CD4-positive, alpha-beta T cell treated with Interleukin-17A for 1 hour (primary cell): ENCODE measurements at regions not wholly inside any gene's neighbourhood (a gene's known extent, or its start where the extent isn't known, plus 50 kb on each side); places are given as distances from the start of the nearest gene placed in this dataset.
"Not testable (repeated sequence)": the region's sequence is repeated elsewhere in the genome, so short reads cannot be mapped to it uniquely, and the experiment has no call there.

Experiments
- DNase-seq: peaks from one replicate; pipeline ENCODE4 v3.0.0-alpha.2; 2020

DNA sequence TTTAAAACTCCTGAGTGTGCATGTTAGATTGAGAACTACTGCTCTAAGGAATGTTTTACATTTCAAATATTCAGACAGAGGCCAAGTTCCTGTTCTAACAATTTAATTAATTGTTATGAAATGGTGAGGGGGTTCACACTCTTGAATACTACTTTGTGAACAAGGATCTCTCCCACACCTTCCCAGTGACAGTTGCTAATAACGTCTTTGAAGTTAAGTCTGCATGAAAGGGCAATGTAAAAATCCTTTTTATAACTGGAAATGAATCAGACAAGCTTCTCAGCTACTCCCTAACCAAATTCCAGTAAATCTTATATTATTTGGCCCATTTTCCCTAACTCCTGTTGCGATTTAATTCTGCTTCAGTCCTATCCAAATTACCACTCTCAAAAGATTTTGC lies 828.5 kb upstream of the ADAMTS5 start:
- no peak for DNase-seq

DNA sequence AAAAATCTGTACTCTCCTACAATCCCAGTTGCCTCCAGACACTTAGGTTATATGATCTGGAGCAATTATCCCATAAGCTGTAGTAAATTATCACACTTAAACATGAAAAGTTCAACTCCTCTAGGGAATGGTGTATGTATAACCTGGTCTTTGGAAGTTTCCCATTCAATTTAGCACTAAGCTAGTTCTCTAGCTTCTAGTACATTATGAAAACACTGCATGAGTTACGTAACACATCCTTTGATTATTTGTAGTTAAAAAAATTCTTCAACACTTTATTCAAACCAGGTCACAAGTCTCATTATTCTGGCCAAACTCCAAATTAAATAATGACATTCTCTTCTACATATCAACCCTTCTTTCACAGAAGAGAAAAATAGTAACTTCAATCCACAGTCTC lies 827.0 kb upstream of the ADAMTS5 start:
- no peak for DNase-seq

DNA sequence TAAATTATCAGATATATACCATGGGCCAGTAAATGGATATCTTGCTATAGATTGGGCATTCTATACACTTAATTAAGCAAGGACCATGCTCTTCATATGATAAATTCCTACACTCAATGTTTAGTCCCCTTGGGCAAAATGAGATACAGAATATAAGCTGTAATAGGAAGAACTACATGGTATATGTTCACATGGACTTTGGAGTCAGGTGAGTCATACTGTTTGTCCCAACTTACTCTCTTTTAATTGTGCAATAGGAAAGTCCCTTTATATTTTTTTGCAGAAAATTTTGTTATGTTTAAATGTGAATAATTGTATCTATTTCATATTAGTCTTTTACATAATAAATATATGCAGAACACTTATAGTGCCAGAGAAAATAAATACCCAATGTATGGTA lies 820.2 kb upstream of the ADAMTS5 start:
- no peak for DNase-seq

DNA sequence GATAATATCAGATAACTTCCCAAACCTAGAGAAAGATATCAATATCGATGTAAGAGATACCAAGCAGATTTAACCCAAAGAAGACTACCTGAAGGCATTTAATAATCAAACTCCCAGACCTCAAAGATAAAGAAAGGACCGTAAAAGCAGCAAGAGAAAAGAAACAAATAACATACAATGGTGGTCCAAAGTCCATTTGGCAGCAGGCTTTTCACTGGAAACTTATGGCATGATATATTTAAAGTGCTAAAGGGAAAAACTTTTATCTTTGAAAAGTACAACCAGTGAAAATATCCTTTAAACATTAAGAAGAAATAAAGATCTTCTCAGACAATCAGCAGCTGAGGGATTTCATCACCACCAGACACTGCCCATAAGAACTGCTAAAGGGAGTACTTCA lies 812.7 kb upstream of the ADAMTS5 start:
- DNase-seq = no peak

DNA sequence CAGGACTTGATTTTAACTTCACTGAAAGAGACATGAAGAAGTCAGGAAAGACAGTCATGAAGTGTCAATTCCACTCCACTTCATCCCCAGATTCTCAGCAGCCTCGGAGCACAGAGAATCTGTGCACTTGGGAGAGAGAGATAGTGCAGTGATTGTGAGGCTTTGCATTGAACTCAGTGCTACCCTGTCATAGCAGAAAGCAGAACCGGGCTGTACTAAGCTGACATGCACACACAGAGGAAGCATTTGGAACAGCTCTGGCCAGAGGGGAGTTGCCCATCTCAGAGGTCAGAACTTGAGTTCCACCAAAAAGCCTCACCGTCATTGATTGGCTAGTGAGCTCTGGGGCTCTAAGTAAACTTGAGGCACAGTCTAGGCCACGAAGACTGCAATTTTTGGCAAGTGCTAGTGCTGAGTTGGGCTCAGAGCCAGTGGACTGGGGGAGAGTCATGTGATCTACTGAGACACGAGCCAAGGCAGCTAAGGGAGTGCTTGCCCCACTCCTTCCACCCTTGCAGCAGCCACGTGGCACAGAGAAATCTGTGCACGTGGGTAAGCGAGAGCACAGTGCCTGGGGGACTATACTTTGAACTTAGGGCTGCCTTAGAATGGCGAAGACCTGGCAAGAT lies 810.2 kb upstream of the ADAMTS5 start:
- DNase-seq = no peak

DNA sequence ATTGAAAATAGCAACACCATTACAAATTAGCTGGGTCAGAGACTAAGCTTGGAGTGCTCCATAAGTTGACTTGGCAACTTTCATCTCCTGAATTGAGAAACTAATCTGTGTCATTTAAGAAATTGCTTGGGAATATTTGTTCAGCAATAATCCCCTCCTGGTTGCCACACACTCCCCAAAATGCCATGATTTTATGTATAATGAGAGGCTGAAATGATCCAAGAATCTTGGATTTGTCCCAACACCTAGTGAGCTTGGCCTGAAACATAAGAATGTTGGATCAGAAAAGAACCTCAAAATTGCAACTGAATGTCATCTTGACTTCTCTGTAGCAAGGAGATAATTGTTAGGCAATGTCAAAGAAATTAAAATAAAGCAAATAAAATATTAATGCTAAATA lies 805.9 kb upstream of the ADAMTS5 start:
- DNase-seq = no peak

DNA sequence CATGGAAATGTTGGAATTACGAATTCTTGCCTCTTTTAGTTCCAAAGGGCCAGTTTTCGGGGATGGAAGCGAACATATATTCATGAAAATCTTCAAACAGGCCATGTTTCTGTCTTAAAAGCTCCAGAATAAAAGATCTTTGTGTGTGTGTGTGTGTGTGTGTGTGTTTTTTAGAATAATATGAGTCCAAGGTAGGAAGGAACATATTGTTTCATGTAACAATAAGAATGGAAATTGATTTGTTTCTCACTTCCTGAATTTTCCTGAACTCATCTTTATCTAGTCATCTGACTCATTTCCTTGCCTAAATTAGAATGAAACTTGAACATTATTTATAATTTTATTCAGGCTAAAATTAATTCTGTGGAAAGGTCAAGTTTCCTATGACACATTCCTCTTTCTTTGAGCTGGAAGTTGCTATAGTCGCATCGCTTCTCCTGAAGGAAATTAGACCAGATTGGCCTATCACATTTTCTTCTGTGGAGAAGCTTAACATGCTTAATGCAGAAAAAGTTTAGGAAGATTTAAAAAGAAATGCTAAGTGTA lies 805.1 kb upstream of the ADAMTS5 start:
- no peak for DNase-seq

DNA sequence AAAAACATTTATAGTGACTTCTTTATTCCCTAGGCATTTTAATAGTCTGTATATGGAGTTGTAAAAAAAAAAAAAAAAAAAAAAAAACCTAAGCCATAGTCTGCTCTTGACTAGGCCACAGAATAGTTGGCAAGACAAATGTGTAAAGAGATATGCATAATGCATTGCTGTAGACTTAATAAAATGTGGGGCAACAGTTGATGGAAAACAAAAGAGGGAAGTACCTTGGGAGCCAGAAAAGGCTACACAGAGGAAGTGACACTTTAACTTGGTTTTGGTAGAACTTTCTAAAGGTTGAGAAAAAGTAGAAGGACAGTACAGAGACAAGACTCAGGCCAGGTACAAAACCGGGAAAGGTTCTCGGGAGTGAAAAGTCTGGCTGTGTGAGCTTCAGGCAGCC lies 802.9 kb upstream of the ADAMTS5 start:
- DNase-seq = no peak

DNA sequence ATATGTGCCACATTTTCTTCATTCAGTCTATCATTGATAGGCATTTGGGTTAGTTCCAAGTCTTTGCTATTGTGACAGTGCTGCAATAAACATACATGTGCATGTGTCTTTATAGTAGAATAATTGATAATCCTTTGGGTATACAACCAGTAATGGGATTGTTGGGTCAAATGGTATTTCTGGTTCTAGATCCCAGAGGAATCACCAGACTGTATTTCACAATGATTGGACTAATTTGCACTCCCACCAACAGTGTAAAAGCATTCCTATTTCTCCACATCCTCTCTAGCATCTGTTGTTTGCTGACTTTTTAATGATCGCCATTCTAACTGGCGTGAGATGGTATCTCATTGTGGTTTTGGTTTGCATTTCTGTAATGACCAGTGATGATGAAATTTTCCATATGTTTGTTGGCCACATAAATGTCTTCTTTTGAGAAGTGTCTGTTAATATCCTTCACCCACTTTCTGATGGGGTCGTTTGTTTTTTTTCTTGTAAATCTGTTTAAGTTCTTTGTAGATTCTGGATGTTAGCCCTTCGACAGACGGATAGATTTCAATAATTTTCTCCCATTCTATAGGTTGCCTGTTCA lies 801.3 kb upstream of the ADAMTS5 start:
- not testable (repeated sequence) for DNase-seq

DNA sequence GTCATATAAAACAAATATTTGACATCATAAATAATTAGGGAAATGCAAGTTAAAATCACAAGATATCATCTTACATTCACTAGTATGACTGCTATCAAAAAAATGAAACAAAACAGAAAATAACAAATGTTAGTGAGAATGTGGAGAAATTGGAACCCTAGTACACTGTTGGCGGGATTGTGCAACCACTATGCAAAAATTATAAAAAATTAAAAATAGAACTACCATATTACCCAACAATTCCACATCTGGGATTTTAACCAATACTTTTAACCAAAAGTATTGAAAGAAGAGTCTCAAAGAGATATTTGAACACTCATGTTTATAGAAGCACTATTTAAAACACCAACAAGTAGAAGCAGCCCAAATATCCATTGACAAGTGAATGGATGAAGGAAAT lies 797.2 kb upstream of the ADAMTS5 start:
- no peak for DNase-seq

DNA sequence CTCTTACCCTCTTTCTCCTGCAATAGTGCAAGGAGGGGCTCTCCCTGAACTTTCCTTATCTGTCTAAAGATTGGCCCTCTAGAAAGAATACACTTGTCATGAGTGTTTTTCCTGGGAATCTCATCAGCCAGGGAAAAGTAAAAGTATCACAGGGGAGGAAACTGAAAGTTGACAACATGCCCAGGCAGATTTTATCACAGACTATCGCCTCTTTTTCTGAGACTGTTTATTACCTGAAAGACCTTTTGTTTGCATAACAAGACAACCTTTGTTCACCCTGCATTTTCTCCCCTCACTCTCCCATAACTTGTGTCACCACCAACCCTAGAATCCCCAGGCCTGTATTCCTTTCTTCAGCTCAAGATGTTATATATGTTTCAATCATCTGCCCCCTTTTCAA lies 794.7 kb upstream of the ADAMTS5 start:
- DNase-seq = no peak

DNA sequence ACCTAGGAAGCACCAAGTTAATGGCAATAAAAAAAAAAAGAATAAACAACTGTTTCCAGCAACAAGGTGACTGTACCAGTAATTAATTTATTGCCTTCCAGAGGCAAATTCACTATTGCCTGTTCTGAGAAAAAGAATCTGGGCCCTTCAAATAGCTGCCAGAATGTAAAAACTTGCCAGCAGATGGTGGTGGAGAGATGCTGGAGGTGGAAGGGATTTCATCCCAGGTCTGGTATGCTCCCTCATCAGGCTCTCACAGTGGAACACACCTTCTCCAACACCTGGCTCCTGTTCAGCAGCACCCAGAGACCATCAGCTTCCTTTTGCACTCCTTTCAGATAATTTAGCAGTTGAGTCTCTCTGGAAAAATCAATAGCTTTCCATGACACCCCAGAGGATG lies 792.9 kb upstream of the ADAMTS5 start:
- DNase-seq = no peak

DNA sequence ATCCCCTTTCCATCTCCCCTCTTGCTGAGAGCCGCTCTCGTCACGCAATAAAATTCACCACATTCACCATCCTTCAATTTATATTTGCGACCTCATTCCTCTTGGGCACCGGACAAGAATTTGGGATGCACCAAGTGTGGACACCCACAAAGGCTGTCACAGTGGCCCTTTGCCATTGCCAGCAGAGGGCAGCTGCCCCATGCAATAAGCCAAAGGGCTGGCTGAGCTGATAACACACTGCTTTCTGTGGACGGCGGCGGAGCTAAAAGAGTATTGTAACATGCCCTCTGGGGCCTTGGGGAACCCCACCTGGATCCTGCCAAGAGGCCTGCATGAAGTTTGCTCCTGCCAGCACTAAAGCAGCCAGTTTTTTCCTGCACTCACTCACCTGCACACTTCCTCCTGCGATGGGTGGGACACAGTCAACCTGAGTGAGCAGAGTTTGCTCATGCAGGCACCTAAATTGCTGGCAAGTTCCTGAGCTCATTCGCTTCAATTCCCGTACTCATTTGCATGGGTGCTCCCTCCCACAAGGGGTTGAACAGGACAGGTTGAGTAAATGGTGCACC lies 792.3 kb upstream of the ADAMTS5 start:
- DNase-seq = no peak

DNA sequence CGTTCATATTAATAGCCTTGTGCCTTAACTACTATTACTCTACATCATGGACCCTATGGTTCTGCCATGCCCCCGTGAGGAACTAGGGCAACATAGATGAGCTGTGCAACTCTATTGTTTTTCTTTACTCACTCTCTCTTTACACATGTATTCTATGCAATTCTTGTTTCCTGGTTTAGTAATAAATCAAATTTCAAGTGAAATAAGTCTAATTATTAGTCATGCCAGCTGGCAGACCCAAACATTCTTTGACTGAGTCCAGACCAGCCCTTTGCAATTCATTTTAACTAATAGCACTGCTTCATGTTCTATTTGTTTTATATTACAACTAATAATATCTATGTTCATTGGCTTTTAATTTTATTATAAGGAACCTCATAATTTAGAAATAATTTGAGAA lies 789.3 kb upstream of the ADAMTS5 start:
- no peak for DNase-seq

DNA sequence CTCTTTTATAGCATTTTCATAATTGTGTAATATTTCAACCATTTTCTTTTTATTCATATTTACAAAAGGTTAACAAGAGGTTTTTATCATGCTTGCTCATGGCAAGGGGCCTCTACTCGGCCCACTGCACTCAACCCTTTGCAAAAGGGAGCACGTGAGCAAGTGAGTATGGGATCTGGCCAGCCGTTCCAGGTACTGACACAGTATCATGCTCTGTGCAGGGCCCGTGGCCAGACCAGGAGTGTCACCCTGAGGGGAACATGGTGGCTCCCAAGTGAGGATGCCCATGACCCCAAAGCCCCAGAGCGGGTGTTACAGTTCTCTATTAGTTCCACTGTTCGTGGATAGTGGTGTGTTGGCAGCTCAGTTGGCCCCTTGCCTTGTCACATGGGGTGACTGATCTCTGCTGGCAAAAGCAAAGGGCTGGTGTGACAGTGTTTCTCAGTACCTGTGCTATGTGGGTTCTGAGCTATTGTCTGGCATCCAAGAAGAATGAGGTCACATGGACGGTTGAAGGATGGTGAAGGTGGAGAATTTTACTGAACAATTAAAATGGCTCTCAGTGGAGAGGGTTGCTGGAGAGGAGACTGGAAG lies 777.2 kb upstream of the ADAMTS5 start:
- DNase-seq = no peak

DNA sequence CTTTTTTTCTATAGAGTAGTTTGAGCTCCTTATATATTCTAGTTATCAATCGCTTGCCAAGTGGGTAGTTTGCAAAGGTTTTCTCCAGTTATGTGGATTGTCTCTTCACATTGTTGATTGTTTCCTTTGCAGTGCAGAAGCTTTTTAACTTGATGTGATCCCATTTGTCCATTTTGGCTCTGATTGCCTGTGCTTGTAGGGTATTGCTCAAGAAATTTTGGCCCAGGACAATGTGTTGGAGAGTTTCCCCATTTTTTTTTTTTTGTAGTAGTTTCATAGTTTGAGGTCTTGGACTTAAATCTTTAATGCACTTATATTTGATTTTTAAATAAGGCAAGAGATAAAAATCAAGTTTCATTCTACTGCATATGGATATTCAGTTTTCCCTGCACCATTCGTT lies 774.8 kb upstream of the ADAMTS5 start:
- no peak for DNase-seq

DNA sequence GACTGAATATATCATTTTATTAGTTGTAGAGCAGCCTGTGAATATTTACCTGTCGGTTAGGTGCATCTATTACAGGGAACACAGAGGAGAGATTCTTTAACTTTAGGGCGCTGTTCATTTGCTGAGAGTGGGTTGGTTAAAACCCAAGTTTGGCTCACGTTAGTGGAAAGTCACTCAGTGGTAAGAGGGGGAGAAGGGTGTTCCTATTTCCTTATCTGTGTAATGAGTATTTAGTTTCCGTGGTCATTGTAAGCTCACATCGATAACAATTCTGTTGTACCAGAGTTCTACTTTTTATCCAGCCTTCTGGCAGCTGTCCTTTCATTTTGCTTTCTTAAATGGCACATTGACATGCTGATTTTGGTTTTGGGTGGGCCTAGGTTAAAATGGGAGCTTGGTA lies 773.2 kb upstream of the ADAMTS5 start:
- DNase-seq = no peak

DNA sequence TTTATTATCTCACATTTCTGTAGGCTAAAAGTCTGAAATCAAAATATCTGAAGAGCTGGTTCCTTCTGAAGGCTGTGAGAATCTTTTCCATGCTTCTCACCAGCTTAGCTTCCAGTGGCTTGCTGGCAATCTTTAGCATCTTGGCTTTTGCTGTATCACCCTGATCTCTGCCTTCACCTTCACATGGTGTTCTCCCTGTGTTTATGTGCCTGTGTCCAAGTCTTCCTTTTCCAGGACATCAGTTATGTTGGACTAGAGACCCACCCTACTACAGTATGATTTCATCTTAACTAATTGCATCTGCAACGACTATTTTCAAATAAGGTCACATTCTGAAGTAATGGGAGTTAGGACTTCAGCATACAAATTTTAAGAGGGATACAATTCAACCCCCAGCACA lies 772.3 kb upstream of the ADAMTS5 start:
- DNase-seq = no peak

DNA sequence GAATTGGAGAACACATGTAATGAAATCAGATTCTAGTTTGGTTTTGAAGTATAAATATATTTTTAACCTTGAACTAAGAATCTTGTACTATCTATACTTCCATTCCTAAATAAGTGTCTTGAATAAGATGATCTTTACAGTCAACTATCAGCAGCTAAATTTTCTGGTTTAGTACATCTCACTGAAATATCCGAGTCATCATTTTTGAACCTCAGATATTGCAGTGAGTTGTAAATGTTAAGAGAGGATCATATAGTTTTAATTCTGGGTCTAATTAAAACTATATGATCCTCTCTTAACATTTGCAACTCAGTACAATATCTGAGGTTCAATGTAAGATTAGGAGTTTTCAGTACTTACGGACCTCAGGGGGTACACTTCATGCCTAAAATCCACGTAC lies 768.8 kb upstream of the ADAMTS5 start:
- DNase-seq = no peak

DNA sequence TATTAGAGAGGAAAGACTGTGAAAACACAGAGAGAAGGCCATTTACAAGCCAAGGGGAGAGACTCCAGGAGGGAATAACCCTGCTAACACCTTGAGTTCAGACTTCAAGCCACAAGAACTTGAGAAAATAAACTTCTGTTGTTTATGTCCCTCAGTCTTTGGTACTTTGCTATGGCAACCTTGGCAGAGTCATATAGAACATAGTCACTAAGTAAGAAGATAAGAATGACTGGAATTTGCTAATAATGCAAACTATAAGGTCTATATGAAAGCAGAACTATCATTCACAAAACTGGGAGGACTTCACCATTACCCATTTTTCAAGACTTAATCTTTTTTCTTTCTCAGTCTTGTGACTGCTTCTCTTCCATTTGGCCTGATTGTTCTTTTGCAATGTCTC lies 767.3 kb upstream of the ADAMTS5 start:
- DNase-seq = no peak

DNA sequence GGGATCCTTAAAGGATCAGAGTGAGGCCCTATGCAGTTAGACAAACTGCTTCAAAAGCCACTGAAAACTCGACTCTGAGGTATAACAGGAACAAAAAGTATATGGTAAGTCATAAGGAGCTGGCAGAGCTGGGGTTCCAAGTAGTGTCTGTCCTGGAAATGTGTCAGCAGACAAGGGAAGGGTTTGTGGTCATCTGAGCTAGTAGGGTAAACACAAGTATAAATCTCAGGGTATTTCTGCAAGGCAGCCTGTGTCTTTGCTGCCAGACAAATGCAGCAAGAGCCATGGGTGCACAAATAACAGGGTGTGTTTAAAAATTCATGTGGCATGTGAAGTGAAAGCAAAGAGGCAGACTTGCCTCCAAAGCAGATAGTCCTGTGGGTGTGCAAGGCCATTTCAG lies 759.0 kb upstream of the ADAMTS5 start:
- no peak for DNase-seq

DNA sequence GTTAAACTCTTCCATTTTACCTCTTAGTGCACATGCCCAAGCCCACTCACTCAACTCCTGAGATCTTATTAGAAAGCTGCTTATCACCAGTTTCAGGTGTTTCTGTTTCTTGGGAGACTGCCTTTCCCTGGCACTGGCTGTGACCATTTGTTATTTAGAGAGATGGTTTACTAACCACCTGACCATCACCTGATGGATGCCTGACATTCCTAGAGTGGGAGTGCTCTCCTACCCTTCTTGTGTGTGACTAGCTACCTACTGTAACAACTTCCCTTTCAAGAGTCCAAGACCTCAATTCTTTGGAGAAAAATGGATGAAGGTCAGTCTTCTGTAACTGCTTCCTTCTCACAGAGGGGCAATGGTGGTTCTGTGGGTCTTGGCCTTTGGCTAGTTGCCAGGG lies 755.2 kb upstream of the ADAMTS5 start:
- DNase-seq = no peak

DNA sequence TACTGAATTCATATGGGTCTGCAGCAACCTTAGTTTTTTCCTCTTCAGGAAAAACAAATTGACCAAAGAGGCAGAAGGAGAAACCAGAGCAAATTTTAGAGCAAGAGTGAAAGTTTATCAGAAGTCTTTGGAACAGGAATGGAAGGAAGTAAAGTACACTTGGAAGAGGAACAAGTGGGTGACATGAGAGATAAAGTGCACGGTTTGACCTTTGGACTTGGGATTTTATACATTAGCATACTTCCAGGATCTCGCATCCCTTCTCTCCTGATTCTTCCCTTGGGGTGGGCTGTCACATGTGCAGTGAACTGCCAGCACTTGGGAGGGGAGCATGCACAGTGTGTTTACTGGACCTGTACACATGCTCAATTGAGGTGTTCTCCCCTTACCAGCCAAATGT lies 754.8 kb upstream of the ADAMTS5 start:
- no peak for DNase-seq

DNA sequence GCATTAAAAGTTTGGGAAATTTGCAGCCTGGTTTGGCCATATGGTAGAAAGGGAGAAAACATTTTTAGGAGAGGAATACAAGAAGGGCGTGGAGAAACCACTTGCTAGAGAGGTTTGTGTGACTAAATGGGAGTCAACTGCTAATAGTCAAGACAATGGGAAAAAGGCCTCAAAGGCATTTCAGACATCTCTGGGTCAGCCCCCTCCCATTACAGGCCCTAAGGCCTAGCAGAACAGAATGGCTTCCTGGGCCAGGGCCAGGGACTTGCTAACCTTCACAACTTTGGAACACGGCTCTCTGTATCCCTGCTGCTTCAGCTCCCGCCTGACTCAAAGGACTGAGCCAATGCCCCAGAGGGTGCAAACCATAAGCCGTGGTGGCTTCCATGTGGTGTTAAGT lies 752.3 kb upstream of the ADAMTS5 start:
- no peak for DNase-seq
